Breast epithelium (tissue), 3 donors: ENCODE measurements at regions not wholly inside any gene's neighbourhood (a gene's known extent, or its start where the extent isn't known, plus 50 kb on each side); places are given as distances from the start of the nearest gene placed in this dataset.

Experiments
- POLR2AphosphoS5 ChIP-seq, 3 donors: sonication (generic); formaldehyde crosslinking; IDR thresholded peaks; one replicate each; pipeline ENCODE4 v1.6.1; 2017; ENCODE audit warnings: antibody characterized with exemption in 3 of 3
- TF ChIP-seq, protein P1 (sequence below), 3 donors: fragments of 450-650 bp; IDR thresholded peaks; one replicate each; pipeline ENCODE4 v1.5.1; 2016 to 2017; ENCODE audit warnings: antibody characterized with exemption in 3 of 3, mild to moderate bottlenecking in 3 of 3, moderate library complexity in 3 of 3

DNA sequence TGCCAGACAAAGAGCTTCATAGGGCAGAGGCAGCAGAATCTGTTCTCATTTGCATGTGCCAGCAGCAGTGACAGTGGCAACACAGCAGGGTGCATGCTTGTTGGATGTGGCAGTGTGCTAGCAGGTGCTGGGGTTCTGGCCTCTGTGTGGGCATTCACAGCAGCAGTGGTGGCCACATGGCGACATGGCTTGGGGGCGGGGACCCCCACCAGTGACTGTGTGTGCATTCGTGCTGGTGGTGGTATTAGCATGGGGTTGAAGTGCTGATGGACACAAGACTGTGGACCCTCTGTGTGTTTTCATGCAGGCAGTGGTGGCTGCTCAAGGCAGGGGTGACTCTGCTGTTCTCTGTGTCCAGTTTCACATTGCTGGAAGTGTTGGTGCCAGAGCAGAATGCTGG, 183.2 kb upstream of the PDE4D start:
- TF ChIP-seq, protein P1, sequence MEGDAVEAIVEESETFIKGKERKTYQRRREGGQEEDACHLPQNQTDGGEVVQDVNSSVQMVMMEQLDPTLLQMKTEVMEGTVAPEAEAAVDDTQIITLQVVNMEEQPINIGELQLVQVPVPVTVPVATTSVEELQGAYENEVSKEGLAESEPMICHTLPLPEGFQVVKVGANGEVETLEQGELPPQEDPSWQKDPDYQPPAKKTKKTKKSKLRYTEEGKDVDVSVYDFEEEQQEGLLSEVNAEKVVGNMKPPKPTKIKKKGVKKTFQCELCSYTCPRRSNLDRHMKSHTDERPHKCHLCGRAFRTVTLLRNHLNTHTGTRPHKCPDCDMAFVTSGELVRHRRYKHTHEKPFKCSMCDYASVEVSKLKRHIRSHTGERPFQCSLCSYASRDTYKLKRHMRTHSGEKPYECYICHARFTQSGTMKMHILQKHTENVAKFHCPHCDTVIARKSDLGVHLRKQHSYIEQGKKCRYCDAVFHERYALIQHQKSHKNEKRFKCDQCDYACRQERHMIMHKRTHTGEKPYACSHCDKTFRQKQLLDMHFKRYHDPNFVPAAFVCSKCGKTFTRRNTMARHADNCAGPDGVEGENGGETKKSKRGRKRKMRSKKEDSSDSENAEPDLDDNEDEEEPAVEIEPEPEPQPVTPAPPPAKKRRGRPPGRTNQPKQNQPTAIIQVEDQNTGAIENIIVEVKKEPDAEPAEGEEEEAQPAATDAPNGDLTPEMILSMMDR (IDR thresholded peaks at IDR 0.05), result no peak
- TF ChIP-seq POLR2AphosphoS5 (IDR thresholded peaks at IDR 0.05), result no peak
